ENCODE measurements at regions not wholly inside any gene's neighbourhood (a gene's known extent, or its start where the extent isn't known, plus 50 kb on each side); places are given as distances from the start of the nearest gene placed in this dataset.

DNA sequence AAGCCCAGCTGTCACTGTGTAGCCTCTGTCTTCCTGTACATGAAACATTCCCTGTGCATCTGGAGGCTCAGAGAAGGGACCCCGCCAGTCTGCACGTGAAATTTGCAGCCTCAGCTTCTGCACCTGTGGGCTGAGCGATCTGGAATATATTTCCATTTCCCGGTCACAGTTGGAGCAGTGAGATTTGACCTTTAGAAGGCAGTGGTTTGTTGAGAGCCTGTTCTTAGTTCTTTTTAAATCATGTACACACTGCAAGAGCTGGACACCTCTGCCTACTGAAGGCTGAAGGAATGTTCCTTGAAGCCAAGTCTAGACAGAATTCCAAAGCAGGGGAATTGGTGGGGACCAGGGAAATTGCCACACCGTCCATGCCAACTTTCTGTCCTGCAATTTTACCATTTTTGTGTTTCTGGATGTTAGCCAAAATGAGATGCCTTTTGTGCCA lies 706.6 kb downstream of the INHBA start:
- Histone ChIP-seq H3K9me2 (replicated peaks; ENCODE audit: low read depth, low read length) (no peaks in the 10 kb centered on the region), H2AFZ (ENCODE audit: low read length) (no peak overlapping the region), H3K79me2 (ENCODE audit: insufficient read depth, low read length) (no peaks in the 10 kb centered on the region), H3K36me3 (ENCODE audit: insufficient read depth, low read length) (no peaks in the 10 kb centered on the region), H3K4me2 (ENCODE audit: low read depth, low read length, poor library complexity, severe bottlenecking) (no peak overlapping the region), H3K4me3 (ENCODE audit: low read length, poor library complexity, severe bottlenecking) (no peak overlapping the region), H3K4me1 (ENCODE audit: insufficient read depth, low read length, poor library complexity, severe bottlenecking) (no peaks in the 10 kb centered on the region), H3K9ac (ENCODE audit: low read depth, low read length, poor library complexity, severe bottlenecking) (no peak overlapping the region), H3K27me3 (ENCODE audit: insufficient read depth, low read length, poor library complexity, severe bottlenecking) (no peaks in the 10 kb centered on the region), H3F3A (ENCODE audit: low read depth) (no peaks in the 10 kb centered on the region), H4K20me1 (ENCODE audit: insufficient read depth, low read length, poor library complexity, severe bottlenecking) (no peaks in the 10 kb centered on the region), H3K9me3 (ENCODE audit: insufficient read depth, low read depth, low read length) (no peaks in the 10 kb centered on the region)
- no peak for TF ChIP-seq EZH2phosphoT487 (IDR thresholded peaks at IDR 0.05; ENCODE audit: borderline replicate concordance)
- TF ChIP-seq, protein P1, sequence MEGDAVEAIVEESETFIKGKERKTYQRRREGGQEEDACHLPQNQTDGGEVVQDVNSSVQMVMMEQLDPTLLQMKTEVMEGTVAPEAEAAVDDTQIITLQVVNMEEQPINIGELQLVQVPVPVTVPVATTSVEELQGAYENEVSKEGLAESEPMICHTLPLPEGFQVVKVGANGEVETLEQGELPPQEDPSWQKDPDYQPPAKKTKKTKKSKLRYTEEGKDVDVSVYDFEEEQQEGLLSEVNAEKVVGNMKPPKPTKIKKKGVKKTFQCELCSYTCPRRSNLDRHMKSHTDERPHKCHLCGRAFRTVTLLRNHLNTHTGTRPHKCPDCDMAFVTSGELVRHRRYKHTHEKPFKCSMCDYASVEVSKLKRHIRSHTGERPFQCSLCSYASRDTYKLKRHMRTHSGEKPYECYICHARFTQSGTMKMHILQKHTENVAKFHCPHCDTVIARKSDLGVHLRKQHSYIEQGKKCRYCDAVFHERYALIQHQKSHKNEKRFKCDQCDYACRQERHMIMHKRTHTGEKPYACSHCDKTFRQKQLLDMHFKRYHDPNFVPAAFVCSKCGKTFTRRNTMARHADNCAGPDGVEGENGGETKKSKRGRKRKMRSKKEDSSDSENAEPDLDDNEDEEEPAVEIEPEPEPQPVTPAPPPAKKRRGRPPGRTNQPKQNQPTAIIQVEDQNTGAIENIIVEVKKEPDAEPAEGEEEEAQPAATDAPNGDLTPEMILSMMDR (conservative IDR thresholded peaks at IDR 0.05; ENCODE audit: low read length): no peak

DNA sequence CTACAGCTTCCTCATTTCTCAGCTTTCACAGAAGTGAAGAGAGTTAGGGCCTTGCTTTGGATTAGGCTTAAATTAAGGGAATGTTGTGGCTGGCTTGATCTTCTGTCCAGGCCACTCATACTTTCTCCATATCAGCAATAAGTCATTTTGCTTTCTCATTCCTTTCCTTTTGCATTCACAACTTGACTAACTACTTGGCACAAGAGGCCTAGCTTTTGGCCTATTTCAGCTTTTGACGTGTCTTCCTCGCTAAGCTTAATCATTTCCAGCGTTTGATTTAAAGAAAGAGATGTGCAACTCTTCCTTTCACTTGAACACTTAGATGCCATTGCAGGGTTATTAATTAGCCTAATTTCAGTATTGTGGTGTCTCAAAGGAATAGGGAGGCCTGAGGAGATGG lies 712.0 kb downstream of the INHBA start:
- Histone ChIP-seq H3K79me2 (ENCODE audit: insufficient read depth, low read length) (no peaks in the 10 kb centered on the region), H3K36me3 (ENCODE audit: insufficient read depth, low read length) (no peaks in the 10 kb centered on the region), H3K4me1 (ENCODE audit: insufficient read depth, low read length, poor library complexity, severe bottlenecking) (no peaks in the 10 kb centered on the region), H4K20me1 (ENCODE audit: insufficient read depth, low read length, poor library complexity, severe bottlenecking) (no peaks in the 10 kb centered on the region), H3K9ac (ENCODE audit: low read depth, low read length, poor library complexity, severe bottlenecking) (no peak overlapping the region), H2AFZ (ENCODE audit: low read length) (no peak overlapping the region), H3K9me3 (ENCODE audit: insufficient read depth, low read depth, low read length) (no peaks in the 10 kb centered on the region), H3K4me3 (ENCODE audit: low read length, poor library complexity, severe bottlenecking) (no peak overlapping the region), H3K4me2 (ENCODE audit: low read depth, low read length, poor library complexity, severe bottlenecking) (no peak overlapping the region), H3K9me2 (replicated peaks; ENCODE audit: low read depth, low read length) (no peaks in the 10 kb centered on the region), H3K27me3 (ENCODE audit: insufficient read depth, low read length, poor library complexity, severe bottlenecking) (no peaks in the 10 kb centered on the region), H3F3A (ENCODE audit: low read depth) (no peaks in the 10 kb centered on the region)
- TF ChIP-seq, protein P1 (conservative IDR thresholded peaks at IDR 0.05; ENCODE audit: low read length): no peak
- TF ChIP-seq EZH2phosphoT487 (IDR thresholded peaks at IDR 0.05; ENCODE audit: borderline replicate concordance): no peak

- no peaks in the 10 kb centered on the region for H3K9me2 ChIP-seq (replicated peaks; ENCODE audit: low read depth, low read length)
- no peak for TF ChIP-seq EZH2phosphoT487 (IDR thresholded peaks at IDR 0.05; ENCODE audit: borderline replicate concordance)
- TF ChIP-seq, protein P1 (conservative IDR thresholded peaks at IDR 0.05; ENCODE audit: low read length): no peak
- H3F3A ChIP-seq (ENCODE audit: low read depth): no peaks in the 10 kb centered on the region
- H2AFZ ChIP-seq (ENCODE audit: low read length): no peak overlapping the region
- H4K20me1 ChIP-seq (ENCODE audit: insufficient read depth, low read length, poor library complexity, severe bottlenecking): no peaks in the 10 kb centered on the region
- no peaks in the 10 kb centered on the region for H3K27me3 ChIP-seq (ENCODE audit: insufficient read depth, low read length, poor library complexity, severe bottlenecking)
- H3K36me3 ChIP-seq (ENCODE audit: insufficient read depth, low read length): no peaks in the 10 kb centered on the region
- H3K9me3 ChIP-seq (ENCODE audit: insufficient read depth, low read depth, low read length): no peaks in the 10 kb centered on the region
- no peak overlapping the region for H3K4me3 ChIP-seq (ENCODE audit: low read length, poor library complexity, severe bottlenecking)
- no peak overlapping the region for H3K4me2 ChIP-seq (ENCODE audit: low read depth, low read length, poor library complexity, severe bottlenecking)
- no peaks in the 10 kb centered on the region for H3K4me1 ChIP-seq (ENCODE audit: insufficient read depth, low read length, poor library complexity, severe bottlenecking)
- H3K79me2 ChIP-seq (ENCODE audit: insufficient read depth, low read length): no peaks in the 10 kb centered on the region
- H3K9ac ChIP-seq (ENCODE audit: low read depth, low read length, poor library complexity, severe bottlenecking): no peak overlapping the region
These were observed 715.3 kb downstream of the INHBA start for GRCh38 chr7:40987571-40987970.
